SHP77 (cell line): ENCODE measurements at regions not wholly inside any gene's neighbourhood (a gene's known extent, or its start where the extent isn't known, plus 50 kb on each side); places are given as distances from the start of the nearest gene placed in this dataset.

Source experiments
- DNase-seq, 2 experiments: peaks; one replicate each; lab custom pipeline; 2025; lab: John Stamatoyannopoulos, UW

DNA sequence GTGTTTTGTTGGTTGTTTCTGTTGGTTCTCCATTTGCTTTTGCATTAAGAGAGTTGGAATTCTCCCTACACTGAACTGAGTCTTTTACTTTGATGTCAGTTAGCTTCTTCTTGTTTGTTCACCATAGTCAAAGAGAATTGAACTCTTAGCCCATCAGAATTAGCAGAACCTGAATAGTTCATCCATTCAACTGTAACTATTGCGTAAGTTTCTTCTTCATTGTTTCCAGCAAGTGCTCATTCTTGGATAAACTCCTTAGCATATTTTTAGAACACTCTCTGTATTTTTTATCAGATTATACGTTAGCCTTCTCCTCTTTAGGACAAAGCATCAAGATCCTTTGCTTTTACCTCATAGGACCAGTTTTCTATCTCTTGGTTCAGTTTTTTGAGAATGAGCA lies 128.4 kb upstream of the RAB11FIP2 start:
- no peak for DNase-seq

DNA sequence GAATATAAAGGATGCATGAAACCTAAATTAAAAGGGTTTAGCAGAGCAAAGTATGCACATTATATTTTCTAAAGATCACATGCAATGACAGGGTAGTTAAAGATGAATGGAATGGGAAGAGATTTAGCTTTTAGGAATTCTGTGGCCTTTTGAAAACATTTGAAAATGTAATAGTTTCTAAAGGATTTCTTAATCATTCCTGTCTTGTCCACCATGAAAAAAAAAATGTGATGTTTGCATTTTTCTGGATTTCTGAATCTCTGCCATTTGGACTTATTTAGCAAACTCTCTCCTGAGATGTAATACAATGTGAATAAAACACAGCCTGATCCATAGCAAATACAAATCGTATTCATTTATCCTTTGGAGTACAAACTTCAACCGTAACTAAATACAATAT lies 126.6 kb upstream of the RAB11FIP2 start:
- no peak for DNase-seq

DNA sequence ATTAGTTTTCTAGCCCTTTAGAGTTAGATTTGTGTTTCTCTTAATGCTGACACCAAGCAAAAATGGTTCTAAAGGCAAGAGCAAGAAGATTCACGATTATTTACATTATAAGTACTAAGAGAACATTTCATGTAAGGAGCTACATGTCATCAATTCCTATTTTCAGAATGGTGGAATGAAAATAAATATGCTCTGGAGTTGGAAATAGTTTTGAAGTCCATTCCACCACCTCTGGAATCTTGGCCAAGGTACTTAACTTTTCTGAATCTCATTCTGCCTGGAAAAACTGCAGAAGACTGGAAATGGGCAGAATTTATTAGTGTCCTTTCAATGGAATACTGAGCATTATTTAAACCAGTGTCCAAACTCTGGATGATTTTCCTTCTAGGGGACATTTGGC lies 125.1 kb upstream of the RAB11FIP2 start:
- DNase-seq, result no peak

- no peak for DNase-seq
Measured at GRCh38 chr10:118167056-118167700, 120.4 kb upstream of the RAB11FIP2 start.

DNA sequence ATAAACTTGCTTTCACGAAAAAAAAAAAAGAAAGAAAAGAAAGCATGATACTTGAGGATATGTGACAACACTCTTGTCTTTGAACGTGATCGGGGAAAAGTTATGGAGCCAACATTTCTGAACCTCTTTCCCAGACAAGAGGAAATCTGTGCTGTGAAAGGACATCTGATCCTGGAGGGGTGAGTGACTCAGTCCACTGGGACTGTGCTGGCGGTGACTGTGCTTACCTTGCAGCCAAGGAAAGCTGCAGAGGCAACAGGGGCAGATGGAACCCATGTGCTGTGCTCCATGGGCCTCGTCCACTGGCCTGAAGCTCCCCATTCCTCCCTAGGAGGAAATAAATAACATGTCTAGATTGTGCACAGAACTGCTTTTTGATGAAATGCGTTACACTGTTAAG lies 116.5 kb upstream of the RAB11FIP2 start:
- no peak for DNase-seq

DNA sequence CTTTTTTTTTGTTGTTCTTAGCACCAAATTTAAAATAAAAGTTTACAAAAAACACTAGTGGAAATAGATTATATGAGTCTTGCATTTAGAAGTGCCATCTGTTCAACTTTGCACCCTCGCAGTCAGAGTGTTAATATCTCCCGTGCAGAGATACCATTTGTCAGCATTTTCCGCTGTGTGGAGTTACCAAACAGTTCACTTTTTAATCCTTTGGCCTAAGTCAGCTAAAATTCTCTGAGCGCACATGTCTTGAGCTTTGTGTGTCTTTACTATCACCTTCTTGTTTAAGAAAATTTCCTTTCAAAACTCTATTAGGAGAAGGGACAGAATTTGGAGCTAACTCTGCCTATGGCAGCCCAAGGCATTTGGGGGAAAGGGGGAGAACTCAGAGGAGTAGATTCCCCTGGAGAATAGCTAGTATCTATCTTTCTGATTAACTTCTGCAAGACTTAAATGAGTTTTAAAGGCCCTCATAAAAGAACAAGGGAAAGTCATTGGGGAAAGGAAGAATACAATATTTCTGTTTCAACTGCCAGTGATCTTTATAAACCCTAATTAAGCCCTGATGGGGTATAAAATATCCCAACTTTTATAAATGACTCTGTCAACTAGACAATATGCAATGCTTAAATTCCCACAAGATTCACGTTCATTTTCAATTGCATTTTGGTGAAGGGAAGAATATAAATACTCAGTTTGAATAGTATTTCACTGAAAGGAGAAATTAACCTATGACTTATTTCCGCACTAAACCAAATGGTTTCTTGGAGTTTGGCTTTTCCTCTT lies 114.9 kb upstream of the RAB11FIP2 start:
- DNase-seq, result no peak

GRCh38 chr10:118153287-118153686 lies 106.5 kb upstream of the RAB11FIP2 start:
- DNase-seq, result no peak

GRCh38 chr10:118151461-118151860 lies 104.7 kb upstream of the RAB11FIP2 start:
- DNase-seq, result no peak

- DNase-seq, result no peak
Measured at GRCh38 chr10:118148247-118148646, 101.5 kb upstream of the RAB11FIP2 start.

DNA sequence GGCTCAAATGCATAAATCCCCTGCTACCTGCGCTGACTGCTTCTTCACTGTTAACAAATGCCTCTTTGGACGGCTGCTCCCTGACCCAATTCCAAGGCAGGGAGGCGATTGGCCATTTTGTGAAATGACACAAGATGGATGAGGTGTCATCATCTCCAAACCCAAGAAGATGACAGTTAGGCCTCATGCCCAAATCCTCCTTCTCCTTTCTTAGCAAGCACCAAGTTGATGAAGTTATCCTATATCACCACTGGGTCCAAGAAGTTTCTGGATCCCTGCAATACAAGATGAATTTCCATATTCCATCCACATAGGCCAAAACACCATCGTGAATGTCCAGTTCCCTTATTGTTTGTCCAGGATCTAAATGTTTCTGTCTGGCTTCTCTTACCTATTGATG lies 98.5 kb upstream of the RAB11FIP2 start:
- no peak for DNase-seq

DNA sequence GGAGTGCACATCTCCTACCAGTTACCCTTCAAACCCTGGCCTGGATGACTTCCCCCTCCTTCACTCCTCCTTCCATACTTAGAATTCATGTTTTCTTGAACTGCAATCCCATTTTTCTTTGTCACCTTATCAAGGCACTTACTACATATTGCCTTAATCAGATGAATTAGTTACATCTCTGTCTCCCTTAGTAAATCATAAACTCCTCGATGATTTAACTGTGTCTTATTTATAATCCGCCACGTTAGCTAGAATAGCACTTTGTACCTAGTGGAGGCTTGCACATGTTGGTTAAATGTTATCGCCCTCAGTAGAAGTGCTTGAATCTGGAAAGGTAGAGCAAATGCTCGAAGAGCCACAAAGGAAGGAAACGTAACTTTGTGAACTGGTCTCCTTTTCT lies 94.7 kb upstream of the RAB11FIP2 start:
- DNase-seq, result no peak

GRCh38 chr10:118139321-118139720 lies 92.6 kb upstream of the RAB11FIP2 start:
- DNase-seq, result no peak

GRCh38 chr10:118128675-118129074 lies 81.9 kb upstream of the RAB11FIP2 start:
- no peak for DNase-seq

DNA sequence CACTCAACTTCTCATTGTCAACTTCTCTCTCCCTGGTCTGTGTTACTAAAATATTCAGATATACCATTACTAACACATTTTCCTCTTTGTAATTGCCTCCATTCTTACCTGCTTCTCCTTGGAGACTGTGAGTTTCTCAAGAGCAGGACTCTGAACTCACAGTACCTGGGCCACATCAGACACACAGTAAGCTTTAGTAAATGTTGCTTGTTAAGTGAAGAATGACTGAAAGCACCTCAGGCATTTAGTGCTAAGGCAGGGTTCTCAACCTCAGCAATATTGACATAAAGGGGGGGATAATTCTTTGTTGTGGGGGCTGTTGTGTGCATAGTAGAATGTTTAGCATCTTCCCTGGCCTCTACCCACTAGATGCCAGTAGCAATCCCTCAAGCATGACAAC lies 72.0 kb upstream of the RAB11FIP2 start:
- no peak for DNase-seq

GRCh38 chr10:118116715-118117449 lies 70.1 kb upstream of the RAB11FIP2 start:
- DNase-seq, result no peak

GRCh38 chr10:118116362-118116714 lies 69.6 kb upstream of the RAB11FIP2 start:
- no peak for DNase-seq

GRCh38 chr10:118115701-118116100 lies 69.0 kb upstream of the RAB11FIP2 start:
- DNase-seq, result no peak

- no peak for DNase-seq
Measured at GRCh38 chr10:118114992-118115391, 68.3 kb upstream of the RAB11FIP2 start.

- DNase-seq, result no peak
Measured at GRCh38 chr10:118112543-118113125, 65.9 kb upstream of the RAB11FIP2 start.

GRCh38 chr10:118110750-118111149 lies 64.0 kb upstream of the RAB11FIP2 start:
- DNase-seq, result no peak

DNA sequence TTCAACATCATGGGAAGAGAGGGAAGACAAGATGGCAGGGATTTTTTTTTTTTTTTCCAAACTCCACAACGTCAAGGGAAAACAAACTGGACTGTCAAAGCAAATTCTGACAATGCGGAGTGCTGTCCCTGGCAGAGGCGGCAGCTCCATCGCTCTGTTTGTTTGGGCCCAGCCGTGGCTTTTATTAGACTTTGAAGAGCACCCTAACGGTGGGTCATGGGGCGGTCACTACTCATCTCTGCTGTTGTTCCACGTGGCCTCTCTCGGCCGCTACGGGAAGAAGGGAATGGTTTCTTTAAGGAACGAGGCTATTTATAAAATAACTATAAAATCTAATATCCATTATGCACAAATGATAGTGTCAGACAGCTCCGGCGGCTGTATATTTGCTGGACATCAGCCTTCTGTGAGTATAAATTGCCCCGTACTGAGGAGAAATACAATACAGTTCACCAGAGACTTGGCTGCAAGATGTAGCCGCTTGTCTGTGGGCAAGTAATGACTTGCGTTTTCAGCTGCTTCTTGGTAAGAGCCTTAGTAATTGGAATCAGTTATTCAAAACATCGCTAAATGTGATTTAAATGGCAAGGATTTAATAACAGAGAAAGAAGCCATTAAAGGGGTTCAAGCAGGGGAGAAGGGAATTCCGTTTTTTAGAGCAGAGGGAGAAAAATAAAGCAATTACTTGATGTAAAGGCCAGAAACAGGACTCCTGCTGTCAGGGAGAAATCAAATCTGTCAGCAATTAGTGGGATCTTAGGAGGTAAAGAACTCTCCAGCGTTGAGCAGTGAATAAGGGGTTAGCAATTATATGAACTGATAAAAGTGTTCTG lies 61.7 kb upstream of the RAB11FIP2 start:
- peak in 1 of 2 experiments; percentile 7 for DNase-seq

DNA sequence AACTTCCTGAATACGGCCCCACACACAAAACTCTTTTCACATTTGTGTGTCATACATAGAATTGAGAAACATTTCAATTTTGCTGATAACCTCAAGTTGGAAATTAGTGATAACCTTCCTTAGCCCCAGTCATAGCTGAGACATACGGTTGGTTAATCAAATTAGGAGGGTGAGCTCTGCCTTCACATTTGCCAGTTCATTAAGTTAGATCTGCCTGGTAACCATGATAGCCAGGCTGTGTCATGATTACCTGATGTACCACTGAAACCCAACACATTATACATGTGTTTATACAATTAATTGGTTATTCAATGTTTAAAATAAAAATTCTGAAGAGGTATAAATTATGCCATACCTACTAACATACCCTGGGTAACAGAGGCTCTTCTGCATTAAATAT lies 60.8 kb upstream of the RAB11FIP2 start:
- DNase-seq, result no peak
